ENCODE measurements at regions not wholly inside any gene's neighbourhood (a gene's known extent, or its start where the extent isn't known, plus 50 kb on each side); places are given as distances from the start of the nearest gene placed in this dataset.
"Not testable (repeated sequence)": the region's sequence is repeated elsewhere in the genome, so short reads cannot be mapped to it uniquely, and the experiment has no call there.

GRCh38 chr2:129189617-129190319 is 789.7 kb upstream of the RAB6C start:
- no peak for DNase-seq (ENCODE audit: low spot score)
- intact Hi-C loops (cut with DNase I): no loop called here

GRCh38 chr2:129190494-129190893 is 789.0 kb upstream of the RAB6C start:
- DNase-seq (ENCODE audit: low spot score): no peak
- intact Hi-C loops (cut with DNase I): no loop called here

- intact Hi-C loops (cut with DNase I): no loop called here
- DNase-seq (ENCODE audit: low spot score): no peak
Observed at GRCh38 chr2:129191530-129191929, 787.9 kb upstream of the RAB6C start.

GRCh38 chr2:129192117-129192516 is 787.3 kb upstream of the RAB6C start:
- DNase-seq (ENCODE audit: low spot score): no peak
- intact Hi-C loops (cut with DNase I): no loop called here

GRCh38 chr2:129192841-129193253 is 786.6 kb upstream of the RAB6C start:
- intact Hi-C loops (cut with DNase I): no loop called here
- DNase-seq (ENCODE audit: low spot score): no peak

GRCh38 chr2:129193961-129194360 is 785.5 kb upstream of the RAB6C start:
- intact Hi-C loops (cut with DNase I): no loop called here
- no peak for DNase-seq (ENCODE audit: low spot score)

- intact Hi-C loops (cut with DNase I): no loop called here
- no peak for DNase-seq (ENCODE audit: low spot score)
Observed at GRCh38 chr2:129199501-129199900, 780.0 kb upstream of the RAB6C start.

GRCh38 chr2:129201696-129202095 is 777.8 kb upstream of the RAB6C start:
- intact Hi-C loops (cut with DNase I): no loop called here
- no peak for DNase-seq (ENCODE audit: low spot score)

GRCh38 chr2:129203331-129203730 is 776.1 kb upstream of the RAB6C start:
- intact Hi-C loops (cut with DNase I): no loop called here
- no peak for DNase-seq (ENCODE audit: low spot score)

GRCh38 chr2:129204581-129204980 is 774.9 kb upstream of the RAB6C start:
- DNase-seq (ENCODE audit: low spot score); intact Hi-C loops (cut with DNase I): not testable (repeated sequence)

GRCh38 chr2:129205176-129205575 is 774.3 kb upstream of the RAB6C start:
- DNase-seq (ENCODE audit: low spot score): no peak
- intact Hi-C loops (cut with DNase I): no loop called here

- DNase-seq (ENCODE audit: low spot score): no peak
- intact Hi-C loops (cut with DNase I): no loop called here
Observed at GRCh38 chr2:129205766-129206165, 773.7 kb upstream of the RAB6C start.

- DNase-seq (ENCODE audit: low spot score): no peak
- intact Hi-C loops (cut with DNase I): no loop called here
Observed at GRCh38 chr2:129212299-129212958, 767.0 kb upstream of the RAB6C start.

- DNase-seq (ENCODE audit: low spot score): no peak
- intact Hi-C loops (cut with DNase I): no loop called here
Observed at GRCh38 chr2:129224022-129224421, 755.4 kb upstream of the RAB6C start.

- no peak for DNase-seq (ENCODE audit: low spot score)
Observed at GRCh38 chr2:129224486-129224885, 755.0 kb upstream of the RAB6C start.

GRCh38 chr2:129229196-129229595 is 750.3 kb upstream of the RAB6C start:
- no peak for DNase-seq (ENCODE audit: low spot score)
- intact Hi-C loops (cut with DNase I): no loop called here

More at GRCh38 chr2:129224486-129224885, 755.0 kb upstream of the RAB6C start:
- intact Hi-C loops (cut with DNase I): no loop called here

- DNase-seq (ENCODE audit: low spot score): no peak
- intact Hi-C loops (cut with DNase I): no loop called here
Observed at GRCh38 chr2:129229830-129230441, 749.5 kb upstream of the RAB6C start.

- intact Hi-C loops (cut with DNase I): no loop called here
- no peak for DNase-seq (ENCODE audit: low spot score)
Observed at GRCh38 chr2:129231924-129232323, 747.5 kb upstream of the RAB6C start.

- no peak for DNase-seq (ENCODE audit: low spot score)
- intact Hi-C loops (cut with DNase I): no loop called here
Observed at GRCh38 chr2:129233166-129233565, 746.3 kb upstream of the RAB6C start.

GRCh38 chr2:129233751-129234406 is 745.6 kb upstream of the RAB6C start:
- DNase-seq (ENCODE audit: low spot score): no peak
- intact Hi-C loops (cut with DNase I): no loop called here

All from posterior vena cava (tissue), 2 donors.